NCI-H146 treated with DMSO at 0.1 percent for 48 hours (cell line): ENCODE measurements at regions not wholly inside any gene's neighbourhood (a gene's known extent, or its start where the extent isn't known, plus 50 kb on each side); places are given as distances from the start of the nearest gene placed in this dataset.

Source experiments
- DNase-seq: peaks from one replicate; lab custom pipeline; 2025; ENCODE audit not compliant: unreplicated experiment; lab: John Stamatoyannopoulos, UW

GRCh38 chr6:97790926-97791590, 508.0 kb upstream of the MMS22L start:
- DNase-seq, result no peak

GRCh38 chr6:97805596-97805995, 522.6 kb upstream of the MMS22L start:
- DNase-seq, result peak; percentile 61

- DNase-seq, result no peak
These were observed 529.9 kb upstream of the MMS22L start for GRCh38 chr6:97812940-97813339.

- DNase-seq, result no peak
These were observed 531.0 kb upstream of the MMS22L start for GRCh38 chr6:97813889-97814567.

GRCh38 chr6:97815301-97815812, 532.3 kb upstream of the MMS22L start:
- no peak for DNase-seq

- no peak for DNase-seq
These were observed 533.5 kb upstream of the MMS22L start for GRCh38 chr6:97816526-97816925.

GRCh38 chr6:97819710-97820109, 536.7 kb upstream of the MMS22L start:
- no peak for DNase-seq

GRCh38 chr6:97820400-97820799, 537.4 kb upstream of the MMS22L start:
- DNase-seq, result no peak

GRCh38 chr6:97822632-97823031, 539.6 kb upstream of the MMS22L start:
- no peak for DNase-seq

GRCh38 chr6:97841763-97842162, 558.7 kb upstream of the MMS22L start:
- no peak for DNase-seq

GRCh38 chr6:97842521-97842920, 559.5 kb upstream of the MMS22L start:
- no peak for DNase-seq

- DNase-seq, result no peak
These were observed 566.4 kb upstream of the MMS22L start for GRCh38 chr6:97849390-97849789.

- DNase-seq, result peak; percentile 38
These were observed 567.6 kb upstream of the MMS22L start for GRCh38 chr6:97850458-97851212.

GRCh38 chr6:97863697-97864096, 580.7 kb upstream of the MMS22L start:
- DNase-seq, result no peak

- DNase-seq, result no peak
These were observed 581.4 kb upstream of the MMS22L start for GRCh38 chr6:97864366-97864765.

- no peak for DNase-seq
These were observed 581.8 kb upstream of the MMS22L start for GRCh38 chr6:97864826-97865225.

- no peak for DNase-seq
These were observed 582.6 kb upstream of the MMS22L start for GRCh38 chr6:97865612-97866011.

- no peak for DNase-seq
These were observed 583.6 kb upstream of the MMS22L start for GRCh38 chr6:97866616-97867015.

GRCh38 chr6:97867177-97867576, 584.2 kb upstream of the MMS22L start:
- DNase-seq, result no peak

- no peak for DNase-seq
These were observed 587.3 kb upstream of the MMS22L start for GRCh38 chr6:97870273-97870672.

- no peak for DNase-seq
These were observed 593.7 kb upstream of the MMS22L start for GRCh38 chr6:97876711-97877110.

GRCh38 chr6:97882755-97883154, 599.7 kb upstream of the MMS22L start:
- DNase-seq, result no peak
